ENCODE measurements at regions not wholly inside any gene's neighbourhood (a gene's known extent, or its start where the extent isn't known, plus 50 kb on each side); places are given as distances from the start of the nearest gene placed in this dataset.

DNA sequence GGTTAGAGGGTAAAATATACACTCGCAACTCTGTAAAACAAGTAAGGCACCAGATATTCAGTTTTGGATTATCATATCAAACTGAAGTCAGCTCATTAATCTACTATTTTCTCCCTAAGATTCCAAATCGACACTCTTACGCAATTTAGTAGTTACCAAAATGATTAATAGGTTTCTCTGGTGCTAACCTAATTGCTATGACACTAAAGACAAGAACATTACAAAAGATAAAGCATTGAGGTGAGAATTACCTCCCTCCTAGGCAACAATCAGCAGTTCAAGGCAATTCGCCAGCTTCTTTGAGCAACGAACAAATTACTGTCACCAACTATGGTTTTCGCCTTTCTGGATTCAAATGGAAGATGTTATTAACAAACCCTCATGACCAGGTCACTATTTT, 1305.0 kb downstream of the ROBO2 start:
- TF ChIP-seq, protein P1, sequence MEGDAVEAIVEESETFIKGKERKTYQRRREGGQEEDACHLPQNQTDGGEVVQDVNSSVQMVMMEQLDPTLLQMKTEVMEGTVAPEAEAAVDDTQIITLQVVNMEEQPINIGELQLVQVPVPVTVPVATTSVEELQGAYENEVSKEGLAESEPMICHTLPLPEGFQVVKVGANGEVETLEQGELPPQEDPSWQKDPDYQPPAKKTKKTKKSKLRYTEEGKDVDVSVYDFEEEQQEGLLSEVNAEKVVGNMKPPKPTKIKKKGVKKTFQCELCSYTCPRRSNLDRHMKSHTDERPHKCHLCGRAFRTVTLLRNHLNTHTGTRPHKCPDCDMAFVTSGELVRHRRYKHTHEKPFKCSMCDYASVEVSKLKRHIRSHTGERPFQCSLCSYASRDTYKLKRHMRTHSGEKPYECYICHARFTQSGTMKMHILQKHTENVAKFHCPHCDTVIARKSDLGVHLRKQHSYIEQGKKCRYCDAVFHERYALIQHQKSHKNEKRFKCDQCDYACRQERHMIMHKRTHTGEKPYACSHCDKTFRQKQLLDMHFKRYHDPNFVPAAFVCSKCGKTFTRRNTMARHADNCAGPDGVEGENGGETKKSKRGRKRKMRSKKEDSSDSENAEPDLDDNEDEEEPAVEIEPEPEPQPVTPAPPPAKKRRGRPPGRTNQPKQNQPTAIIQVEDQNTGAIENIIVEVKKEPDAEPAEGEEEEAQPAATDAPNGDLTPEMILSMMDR (IDR thresholded peaks at IDR 0.05; ENCODE audit: insufficient read depth, low read length, poor library complexity, severe bottlenecking), result no peak
- H3K27me3 ChIP-seq (replicated peaks; ENCODE audit: control insufficient read depth, insufficient read depth, low read length), result no peaks in the 10 kb centered on the region
- no peak overlapping the region for H3K4me3 ChIP-seq (replicated peaks; ENCODE audit: low read depth, low read length)
- H3K36me3 ChIP-seq (ENCODE audit: control insufficient read depth, insufficient read depth, low read length), result no peaks in the 10 kb centered on the region
- no peak for DNase-seq (ENCODE audit: extremely low read depth, insufficient read length)

DNA sequence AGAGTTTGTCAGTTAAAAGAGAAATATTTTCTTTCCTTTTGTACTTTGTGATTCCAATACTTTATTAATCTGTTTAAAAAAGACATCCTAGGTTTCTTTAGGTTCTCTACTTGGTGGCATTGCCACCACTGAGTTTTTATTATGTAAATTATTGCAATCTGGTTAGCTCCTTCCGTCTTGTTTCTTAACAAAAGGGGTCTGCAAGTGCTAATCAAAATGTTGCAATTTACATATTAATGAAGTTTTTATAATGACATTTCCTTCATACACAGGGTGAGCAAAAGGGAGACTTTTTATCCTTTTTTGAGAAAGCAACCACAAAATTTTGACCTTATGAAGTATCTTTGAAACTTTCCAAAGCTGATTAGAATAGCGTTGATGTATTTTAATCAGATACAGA, 1307.3 kb downstream of the ROBO2 start:
- no peak for DNase-seq (ENCODE audit: extremely low read depth, insufficient read length)
- no peaks in the 10 kb centered on the region for H3K27me3 ChIP-seq (replicated peaks; ENCODE audit: control insufficient read depth, insufficient read depth, low read length)
- H3K4me3 ChIP-seq (replicated peaks; ENCODE audit: low read depth, low read length), result no peak overlapping the region
- H3K36me3 ChIP-seq (ENCODE audit: control insufficient read depth, insufficient read depth, low read length), result no peaks in the 10 kb centered on the region
- TF ChIP-seq, protein P1 (IDR thresholded peaks at IDR 0.05; ENCODE audit: insufficient read depth, low read length, poor library complexity, severe bottlenecking), result no peak

DNA sequence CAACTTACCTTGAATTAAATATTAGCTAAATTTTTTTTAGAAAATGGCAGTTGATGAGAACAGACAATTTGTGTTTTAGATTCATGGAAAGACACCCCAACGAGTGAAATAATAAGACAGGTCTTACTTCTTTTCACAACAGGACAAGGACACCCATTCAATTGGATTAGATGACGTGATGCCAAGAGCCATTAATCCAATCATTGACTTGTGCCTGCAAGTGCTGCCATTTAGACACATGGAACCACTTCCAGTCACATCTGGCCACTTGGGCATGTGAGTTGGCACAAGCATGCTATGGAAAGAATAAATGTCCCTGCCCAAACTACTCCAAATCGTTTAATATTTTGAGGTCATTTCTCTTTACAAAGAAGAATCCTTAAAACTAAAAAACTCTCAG, 1308.8 kb downstream of the ROBO2 start:
- no peaks in the 10 kb centered on the region for H3K27me3 ChIP-seq (replicated peaks; ENCODE audit: control insufficient read depth, insufficient read depth, low read length)
- TF ChIP-seq, protein P1 (IDR thresholded peaks at IDR 0.05; ENCODE audit: insufficient read depth, low read length, poor library complexity, severe bottlenecking), result no peak
- DNase-seq (ENCODE audit: extremely low read depth, insufficient read length), result no peak
- no peak overlapping the region for H3K4me3 ChIP-seq (replicated peaks; ENCODE audit: low read depth, low read length)
- H3K36me3 ChIP-seq (ENCODE audit: control insufficient read depth, insufficient read depth, low read length), result no peaks in the 10 kb centered on the region

DNA sequence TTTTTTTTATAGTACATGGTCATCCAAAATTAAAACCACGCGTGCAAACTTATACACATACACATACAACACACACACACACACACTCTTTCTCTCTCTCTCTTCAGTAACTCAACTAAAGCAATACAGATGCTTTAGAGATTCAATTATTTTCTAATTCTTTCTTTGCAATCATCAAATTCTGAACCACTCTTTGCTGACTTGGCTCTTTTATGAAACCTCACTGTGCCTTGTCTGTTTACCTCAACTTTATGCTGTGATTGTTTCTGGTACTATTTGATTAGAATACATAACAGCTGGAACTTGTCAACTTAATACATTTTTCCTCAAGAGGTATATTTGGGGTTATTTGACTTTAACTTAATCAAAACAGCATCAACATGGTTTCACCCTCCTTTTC, 1309.7 kb downstream of the ROBO2 start:
- Histone ChIP-seq H3K27me3 (replicated peaks; ENCODE audit: control insufficient read depth, insufficient read depth, low read length) (no peaks in the 10 kb centered on the region), H3K36me3 (ENCODE audit: control insufficient read depth, insufficient read depth, low read length) (no peaks in the 10 kb centered on the region), H3K4me3 (replicated peaks; ENCODE audit: low read depth, low read length) (no peak overlapping the region)
- DNase-seq (ENCODE audit: extremely low read depth, insufficient read length), result no peak
- TF ChIP-seq, protein P1 (IDR thresholded peaks at IDR 0.05; ENCODE audit: insufficient read depth, low read length, poor library complexity, severe bottlenecking), result no peak

DNA sequence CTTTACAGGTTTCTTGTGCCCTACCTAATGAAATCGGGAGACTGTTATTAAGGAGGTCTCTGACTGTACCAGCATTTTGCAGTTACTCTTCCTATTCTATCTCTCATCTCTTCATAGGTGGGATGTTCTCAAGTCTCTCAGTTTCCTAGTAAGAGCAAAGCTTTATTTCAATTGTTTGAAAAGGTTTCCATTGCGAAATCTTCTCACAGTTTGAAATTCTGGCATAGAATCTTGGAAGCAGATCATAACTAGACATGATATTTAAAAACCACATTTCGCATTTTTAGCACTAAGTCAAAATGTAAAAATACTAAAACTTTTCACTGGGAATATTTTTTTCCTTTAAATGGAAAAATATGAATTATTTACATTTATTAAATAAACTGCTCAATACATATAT, 1311.4 kb downstream of the ROBO2 start:
- no peak for DNase-seq (ENCODE audit: extremely low read depth, insufficient read length)
- Histone ChIP-seq H3K4me3 (replicated peaks; ENCODE audit: low read depth, low read length) (no peak overlapping the region), H3K27me3 (replicated peaks; ENCODE audit: control insufficient read depth, insufficient read depth, low read length) (no peaks in the 10 kb centered on the region), H3K36me3 (ENCODE audit: control insufficient read depth, insufficient read depth, low read length) (no peaks in the 10 kb centered on the region)
- TF ChIP-seq, protein P1 (IDR thresholded peaks at IDR 0.05; ENCODE audit: insufficient read depth, low read length, poor library complexity, severe bottlenecking), result no peak

DNA sequence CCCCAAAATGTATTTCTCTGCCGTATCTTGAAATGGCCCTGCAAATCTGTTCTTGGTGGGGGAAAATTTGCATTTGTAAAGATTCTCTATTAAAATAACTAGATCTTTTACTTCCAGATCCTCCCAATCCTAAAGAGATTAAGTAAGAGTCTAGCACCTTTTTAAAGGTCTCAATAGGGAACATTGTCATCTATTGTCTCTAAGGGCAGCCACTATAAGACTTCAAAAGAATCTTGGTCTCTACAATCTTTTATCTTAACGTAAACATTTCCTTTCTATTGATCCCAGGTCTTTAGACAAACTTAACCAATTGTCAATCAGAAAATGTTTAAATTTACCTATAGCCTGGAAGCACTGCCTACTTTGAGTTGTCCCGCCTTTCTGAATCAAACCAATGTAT, 1313.3 kb downstream of the ROBO2 start:
- Histone ChIP-seq H3K4me3 (replicated peaks; ENCODE audit: low read depth, low read length) (no peak overlapping the region), H3K27me3 (replicated peaks; ENCODE audit: control insufficient read depth, insufficient read depth, low read length) (no peaks in the 10 kb centered on the region), H3K36me3 (ENCODE audit: control insufficient read depth, insufficient read depth, low read length) (no peaks in the 10 kb centered on the region)
- DNase-seq (ENCODE audit: extremely low read depth, insufficient read length), result no peak
- TF ChIP-seq, protein P1 (IDR thresholded peaks at IDR 0.05; ENCODE audit: insufficient read depth, low read length, poor library complexity, severe bottlenecking), result no peak

All from GM06990 (cell line).